ENCODE measurements at regions not wholly inside any gene's neighbourhood (a gene's known extent, or its start where the extent isn't known, plus 50 kb on each side); places are given as distances from the start of the nearest gene placed in this dataset.
"Not testable (repeated sequence)": the region's sequence is repeated elsewhere in the genome, so short reads cannot be mapped to it uniquely, and the experiment has no call there.

DNA sequence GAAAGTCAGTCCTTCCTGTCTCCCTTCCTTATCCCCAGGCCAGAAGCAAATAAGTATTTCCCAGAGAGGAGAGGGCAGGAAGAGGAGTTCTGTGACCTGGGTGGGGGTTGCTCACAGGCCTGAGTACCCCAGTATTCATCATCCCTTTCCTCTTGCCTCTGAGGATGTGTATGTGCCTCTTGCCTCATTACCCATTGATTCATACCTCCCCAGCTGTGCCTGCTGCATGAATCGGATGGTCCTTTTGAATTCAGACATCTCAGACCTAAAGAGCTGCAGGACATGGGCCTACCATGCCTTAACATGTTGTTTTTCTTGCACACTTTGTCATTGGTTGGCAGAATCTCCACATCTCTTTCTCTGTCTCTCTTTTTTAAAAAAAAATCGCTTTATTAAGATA lies 112.8 kb upstream of the SHB start:
- no peak for FAIRE-seq

DNA sequence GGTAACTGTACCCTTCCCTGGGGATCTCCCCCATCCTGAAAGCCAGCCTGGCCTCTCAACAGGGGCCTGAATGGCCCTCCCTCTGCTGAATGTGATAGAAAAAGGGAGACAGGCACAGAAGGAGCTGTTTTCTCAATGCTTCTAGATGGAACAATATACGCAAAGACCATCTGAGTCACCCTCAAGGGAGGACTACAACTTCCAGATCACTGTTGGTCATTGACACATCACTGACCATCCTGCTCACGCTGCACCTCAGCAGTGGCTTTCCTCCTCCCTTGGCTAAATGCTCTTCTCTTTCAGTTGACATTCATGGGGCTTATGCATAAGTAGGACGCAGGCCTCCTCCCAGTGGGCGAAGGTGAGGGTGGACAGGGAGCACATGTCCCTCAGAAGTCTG lies 112.2 kb upstream of the SHB start:
- FAIRE-seq: no peak

GRCh38 chr9:38180656-38181055 lies 111.6 kb upstream of the SHB start:
- FAIRE-seq: no peak

GRCh38 chr9:38179965-38180364 lies 110.9 kb upstream of the SHB start:
- no peak for FAIRE-seq

GRCh38 chr9:38178237-38178636 lies 109.2 kb upstream of the SHB start:
- no peak for FAIRE-seq

- FAIRE-seq: no peak
Measured at GRCh38 chr9:38177680-38178079, 108.7 kb upstream of the SHB start.

DNA sequence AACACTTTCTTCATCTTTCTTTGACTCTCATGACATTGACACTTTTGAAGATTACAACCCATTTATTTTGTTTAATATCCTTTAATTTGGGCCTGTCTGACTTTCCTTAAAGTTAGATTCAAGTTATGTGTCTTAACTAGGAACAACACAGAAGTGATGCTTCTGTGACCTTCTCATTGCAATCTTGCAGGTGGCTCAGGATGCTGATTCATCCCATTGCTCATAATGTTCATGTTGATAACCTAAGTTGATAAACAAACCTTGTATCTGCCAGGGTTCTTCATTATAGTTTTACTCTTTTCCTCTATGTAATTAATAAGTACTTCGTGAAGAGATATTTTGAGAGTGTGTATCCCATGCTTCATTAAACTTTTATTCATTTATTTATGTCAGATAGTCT lies 107.2 kb upstream of the SHB start:
- no peak for FAIRE-seq

DNA sequence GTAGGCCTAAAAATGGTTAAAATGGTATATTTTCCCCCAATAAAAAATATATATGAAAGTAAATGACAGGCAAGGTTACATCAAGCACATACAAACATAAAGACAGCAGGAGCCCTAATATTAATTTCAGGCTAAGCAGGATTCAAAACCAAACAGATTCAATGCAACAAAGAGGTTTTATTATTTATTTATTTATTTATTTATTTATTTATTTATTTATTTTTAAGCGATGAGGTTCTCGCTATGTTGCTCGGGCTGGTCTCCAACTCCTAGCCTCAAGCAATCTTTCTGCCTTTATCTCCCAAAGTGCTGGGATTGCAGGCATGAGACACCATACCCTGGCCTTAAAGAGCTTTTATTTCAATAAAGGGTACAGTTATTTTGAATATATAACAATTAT lies 106.4 kb upstream of the SHB start:
- FAIRE-seq: no peak

GRCh38 chr9:38172586-38172985 lies 103.6 kb upstream of the SHB start:
- no peak for FAIRE-seq

DNA sequence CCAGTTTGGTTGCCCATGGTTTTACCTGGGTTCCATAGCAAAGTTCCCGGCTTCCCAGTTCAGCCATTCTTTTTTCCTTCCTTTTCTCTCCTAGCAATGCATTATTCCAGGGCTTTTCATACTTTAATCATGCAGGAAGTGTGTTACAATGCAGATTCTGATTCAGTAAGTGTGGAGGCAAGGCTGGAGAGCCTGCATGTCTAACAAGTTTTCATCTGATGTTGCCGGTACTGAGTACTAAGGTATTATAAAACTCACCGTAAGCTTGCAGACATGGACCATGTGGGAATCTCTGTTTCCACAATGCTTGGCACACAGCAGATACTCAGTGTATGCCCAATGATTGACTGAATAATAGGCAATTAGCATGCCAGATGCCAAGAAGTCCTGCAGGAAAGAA lies 102.9 kb upstream of the SHB start:
- FAIRE-seq: no peak

DNA sequence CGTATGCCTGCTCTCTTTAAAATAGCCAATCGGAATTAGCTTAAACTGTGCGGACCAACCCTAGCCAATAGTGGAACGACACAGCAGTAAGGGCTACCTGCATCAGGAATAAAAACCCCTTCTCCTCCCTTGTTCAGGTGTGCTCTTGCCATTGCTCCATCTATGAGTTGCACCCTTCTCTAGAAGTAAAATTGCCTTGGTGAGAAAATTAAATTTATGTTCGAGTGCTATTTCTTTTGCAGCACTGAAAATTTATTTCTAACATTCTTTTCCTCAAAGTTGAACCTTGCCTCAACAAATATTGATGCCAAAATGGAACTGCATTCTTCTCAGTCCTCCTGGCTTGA lies 102.5 kb upstream of the SHB start:
- no peak for FAIRE-seq

DNA sequence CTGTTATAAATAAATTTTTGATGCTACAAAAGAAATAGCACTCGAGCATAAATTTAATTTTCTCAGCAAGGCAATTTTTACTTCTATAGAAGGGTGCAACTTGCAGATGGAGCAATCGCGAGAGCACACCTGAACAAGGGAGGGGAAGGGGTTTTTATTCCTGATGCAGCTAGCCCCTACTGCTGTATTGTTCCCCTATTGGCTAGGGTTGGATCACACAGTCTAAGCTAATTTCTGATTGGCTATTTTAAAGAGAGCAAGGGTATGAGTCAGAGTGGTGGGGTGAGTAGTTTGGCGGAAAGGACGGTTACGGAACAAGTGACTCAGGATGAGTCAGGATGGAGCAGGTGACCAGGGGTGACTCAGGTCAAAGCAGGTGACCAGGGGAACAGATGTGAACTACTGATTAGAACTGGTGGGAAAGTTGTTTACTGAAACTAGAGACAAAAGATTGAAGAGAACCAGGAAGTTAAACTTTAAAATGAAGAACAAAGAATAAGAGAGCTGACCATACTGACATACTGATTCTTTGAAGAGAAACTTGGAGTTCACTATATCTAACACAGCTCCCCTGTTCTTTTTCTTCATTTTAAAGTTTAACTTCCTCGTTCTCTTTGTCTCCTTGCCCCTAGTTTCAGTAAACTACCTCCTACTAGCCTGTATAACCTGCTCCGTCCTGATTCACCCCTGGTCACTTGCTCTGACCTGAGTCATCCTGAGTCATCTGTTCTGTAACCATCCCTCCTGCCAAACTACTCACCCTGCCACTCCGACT lies 101.9 kb upstream of the SHB start:
- not testable (repeated sequence) for FAIRE-seq

DNA sequence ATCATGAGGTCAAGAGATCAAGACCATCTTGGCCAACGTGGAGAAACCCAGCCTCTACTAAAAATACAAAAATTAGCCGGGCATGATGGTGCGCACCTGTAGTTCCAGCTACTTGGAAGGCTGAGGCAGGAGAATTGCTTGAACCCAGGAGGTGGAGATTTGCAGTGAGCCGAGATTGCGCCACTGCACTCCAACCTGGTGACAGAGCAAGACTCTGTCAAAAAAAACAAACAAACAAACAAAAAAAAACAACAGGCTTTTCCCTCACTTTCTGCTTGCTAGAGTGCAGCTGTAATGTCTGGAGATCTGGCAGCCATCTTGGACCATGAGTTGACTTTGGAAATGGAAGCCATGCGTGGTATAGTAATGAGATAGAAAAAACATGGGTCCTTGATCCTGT lies 101.1 kb upstream of the SHB start:
- not testable (repeated sequence) for FAIRE-seq

- no peak for FAIRE-seq
Measured at GRCh38 chr9:38166501-38166900, 97.5 kb upstream of the SHB start.

- FAIRE-seq: no peak
Measured at GRCh38 chr9:38164659-38165221, 95.7 kb upstream of the SHB start.

- no peak for FAIRE-seq
Measured at GRCh38 chr9:38163518-38163917, 94.5 kb upstream of the SHB start.

DNA sequence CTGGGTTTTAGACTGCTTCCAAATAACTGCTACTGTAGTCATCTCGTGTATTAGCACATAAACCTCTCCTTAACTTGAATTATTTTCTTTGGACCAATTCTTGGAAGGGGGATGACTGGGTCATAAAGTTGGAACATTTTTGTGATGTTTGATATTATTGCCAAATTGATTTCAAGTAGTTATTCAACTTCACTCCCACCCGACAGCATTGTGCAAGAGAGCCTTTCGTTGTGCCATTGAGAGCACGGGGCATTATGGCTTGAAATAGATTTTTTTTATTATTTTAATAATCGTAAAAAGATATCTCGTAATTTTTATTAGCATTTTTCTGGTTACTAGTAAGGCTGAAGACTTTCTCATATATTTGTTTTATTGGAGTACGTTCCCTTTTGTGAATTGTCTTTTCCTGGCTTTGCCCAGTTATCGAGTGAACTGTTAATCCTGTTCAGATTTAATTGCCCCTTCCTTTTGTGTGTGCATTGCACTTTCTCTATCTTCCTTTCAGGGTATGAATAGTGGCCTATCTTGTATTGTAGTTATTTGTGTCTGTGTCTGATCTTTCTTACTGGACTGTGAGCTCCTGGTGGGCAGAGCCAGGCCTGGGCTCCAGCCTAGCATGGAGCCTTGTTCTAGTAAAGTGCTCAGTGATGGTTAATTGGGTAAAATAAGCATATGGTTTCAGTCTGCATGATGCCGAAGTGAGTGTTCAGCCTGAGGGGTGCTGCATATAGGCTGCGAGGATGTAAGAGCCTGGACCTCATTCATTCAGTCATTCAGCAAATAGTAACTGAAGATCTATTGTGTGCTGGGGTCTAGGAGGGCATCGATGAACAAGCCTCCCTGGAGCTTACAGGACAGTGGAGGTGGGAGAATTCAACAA lies 93.5 kb upstream of the SHB start:
- FAIRE-seq: no peak

DNA sequence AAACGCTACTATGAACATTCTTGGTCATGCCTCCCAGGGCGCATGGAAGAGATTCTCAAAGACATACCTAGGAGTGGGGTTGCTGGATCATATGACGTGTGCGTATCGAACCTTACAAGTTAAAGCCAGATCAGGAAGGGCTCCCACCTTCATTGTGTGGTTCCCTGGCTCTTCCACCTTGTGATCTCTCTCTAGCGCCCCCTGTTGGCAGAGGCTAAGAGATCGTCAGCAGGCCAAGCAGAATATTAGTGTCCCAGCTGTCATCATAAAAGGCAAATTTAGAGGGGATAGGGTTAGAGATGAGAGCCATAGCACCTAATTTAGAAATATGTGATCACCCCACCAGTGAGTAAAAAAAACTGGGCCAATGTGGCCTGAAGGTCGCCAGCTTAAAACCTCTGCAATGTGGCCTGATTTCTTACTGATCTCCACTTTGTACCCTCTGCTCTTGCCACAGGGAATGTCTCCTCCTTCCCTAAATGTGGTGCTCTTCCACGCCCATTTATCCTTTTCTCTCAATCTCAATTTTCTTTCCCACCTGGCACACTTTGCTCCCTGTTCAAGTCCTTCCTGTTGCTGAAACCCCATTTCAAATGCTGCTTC lies 91.7 kb upstream of the SHB start:
- FAIRE-seq: no peak

- no peak for FAIRE-seq
Measured at GRCh38 chr9:38159599-38159998, 90.6 kb upstream of the SHB start.

DNA sequence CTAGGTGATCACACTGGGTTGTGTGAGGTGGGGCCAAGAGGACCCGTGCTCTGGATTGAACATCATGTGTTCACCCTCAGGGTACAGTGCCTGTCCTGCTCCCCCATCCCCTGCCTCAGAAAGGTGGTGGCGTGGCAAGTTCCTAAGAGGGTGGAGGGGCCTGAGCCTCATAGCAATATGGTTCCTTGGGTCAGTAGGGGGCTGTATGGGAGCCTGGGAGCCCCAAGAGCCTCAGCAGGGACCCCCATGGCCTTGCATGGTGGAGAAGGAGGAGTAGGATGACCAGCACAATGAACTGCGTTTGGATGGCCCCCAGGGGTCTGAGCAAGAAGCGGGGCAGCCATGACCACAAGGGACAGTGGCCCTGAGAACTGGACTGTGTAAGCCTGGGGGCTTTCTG lies 89.6 kb upstream of the SHB start:
- no peak for FAIRE-seq

GRCh38 chr9:38157711-38158110 lies 88.7 kb upstream of the SHB start:
- no peak for FAIRE-seq

GRCh38 chr9:38154501-38155421 lies 85.7 kb upstream of the SHB start:
- FAIRE-seq: no peak

DNA sequence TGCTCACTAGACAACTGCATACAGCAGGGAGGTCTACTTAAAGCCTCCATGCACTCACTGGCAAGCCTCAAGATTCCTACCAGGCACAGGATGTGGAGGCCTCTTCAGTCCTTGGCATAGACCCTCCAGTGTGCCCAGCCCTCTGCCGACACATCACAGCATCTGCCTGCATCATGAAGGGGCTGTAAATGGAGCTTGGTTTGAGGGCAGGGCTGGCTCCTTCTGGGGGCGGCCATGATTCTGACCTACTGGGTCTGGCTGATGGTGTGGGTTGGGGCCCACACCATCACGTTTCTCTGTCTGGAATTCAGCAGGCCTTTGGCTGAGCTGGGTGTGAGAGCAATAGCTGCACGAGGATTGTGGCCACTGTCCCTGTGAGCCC lies 84.9 kb upstream of the SHB start:
- FAIRE-seq: no peak

All from TTC549 (cell line).